Lower leg skin (tissue), 3 donors: ENCODE measurements at regions not wholly inside any gene's neighbourhood (a gene's known extent, or its start where the extent isn't known, plus 50 kb on each side); places are given as distances from the start of the nearest gene placed in this dataset.

Experiments
- POLR2A ChIP-seq, 2 donors: fragments of 450-650 bp; IDR thresholded peaks; one replicate each; pipeline ENCODE4 v1.6.1; 2016 to 2017; ENCODE audit warnings: antibody characterized with exemption in 2 of 2, mild to moderate bottlenecking in 1 of 2, moderate library complexity in 1 of 2
- TF ChIP-seq, protein P1 (sequence below), 3 donors: fragments of 450-650 bp; IDR thresholded peaks; one replicate each; pipeline ENCODE4 v1.5.1; 2016; ENCODE audit warnings: antibody characterized with exemption in 3 of 3, mild to moderate bottlenecking in 3 of 3, moderate library complexity in 2 of 3

DNA sequence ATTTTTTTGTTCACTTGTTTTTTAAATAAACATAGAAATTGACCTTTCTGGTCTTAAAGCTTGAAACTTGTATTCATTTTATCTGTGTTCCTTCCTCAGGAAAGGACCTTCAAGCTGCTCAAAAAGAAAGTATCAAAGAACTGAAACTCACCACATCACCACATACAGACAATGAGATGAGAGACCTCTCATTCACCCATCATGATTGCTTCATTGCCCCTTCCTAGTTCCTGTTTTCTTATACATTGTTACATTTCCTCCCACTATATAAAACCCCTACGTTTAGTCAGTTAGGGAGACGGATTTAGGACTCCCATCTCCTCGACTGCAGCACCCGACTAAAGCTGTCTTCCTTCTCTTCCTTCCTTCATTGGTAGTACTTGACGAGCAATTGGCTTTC lies 180.5 kb upstream of the OPRM1 start:
- TF ChIP-seq POLR2A (IDR thresholded peaks at IDR 0.05) = no peak
- TF ChIP-seq, protein P1, sequence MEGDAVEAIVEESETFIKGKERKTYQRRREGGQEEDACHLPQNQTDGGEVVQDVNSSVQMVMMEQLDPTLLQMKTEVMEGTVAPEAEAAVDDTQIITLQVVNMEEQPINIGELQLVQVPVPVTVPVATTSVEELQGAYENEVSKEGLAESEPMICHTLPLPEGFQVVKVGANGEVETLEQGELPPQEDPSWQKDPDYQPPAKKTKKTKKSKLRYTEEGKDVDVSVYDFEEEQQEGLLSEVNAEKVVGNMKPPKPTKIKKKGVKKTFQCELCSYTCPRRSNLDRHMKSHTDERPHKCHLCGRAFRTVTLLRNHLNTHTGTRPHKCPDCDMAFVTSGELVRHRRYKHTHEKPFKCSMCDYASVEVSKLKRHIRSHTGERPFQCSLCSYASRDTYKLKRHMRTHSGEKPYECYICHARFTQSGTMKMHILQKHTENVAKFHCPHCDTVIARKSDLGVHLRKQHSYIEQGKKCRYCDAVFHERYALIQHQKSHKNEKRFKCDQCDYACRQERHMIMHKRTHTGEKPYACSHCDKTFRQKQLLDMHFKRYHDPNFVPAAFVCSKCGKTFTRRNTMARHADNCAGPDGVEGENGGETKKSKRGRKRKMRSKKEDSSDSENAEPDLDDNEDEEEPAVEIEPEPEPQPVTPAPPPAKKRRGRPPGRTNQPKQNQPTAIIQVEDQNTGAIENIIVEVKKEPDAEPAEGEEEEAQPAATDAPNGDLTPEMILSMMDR (IDR thresholded peaks at IDR 0.05) = no peak
